ENCODE measurements at regions not wholly inside any gene's neighbourhood (a gene's known extent, or its start where the extent isn't known, plus 50 kb on each side); places are given as distances from the start of the nearest gene placed in this dataset.

GRCh38 chr2:6645672-6646071 lies 220.0 kb downstream of the CMPK2 start:
- Mint-ChIP-seq H3K9me3 (no peaks in the 10 kb centered on the region), H3K27ac (no peak overlapping the region), H3K36me3 (ENCODE audit: low read depth) (no peaks in the 10 kb centered on the region), H3K4me3 (no peak overlapping the region), H3K27me3 (no peaks in the 10 kb centered on the region), H3K4me1 (no peaks in the 10 kb centered on the region)
- DNase-seq: no peak
- intact Hi-C loops (cut with micrococcal nuclease): no loop called here

GRCh38 chr2:6647046-6647445 lies 218.7 kb downstream of the CMPK2 start:
- H3K4me1 Mint-ChIP-seq: no peaks in the 10 kb centered on the region
- intact Hi-C loops (cut with micrococcal nuclease): no loop called here
- H3K27ac Mint-ChIP-seq: no peak overlapping the region
- no peaks in the 10 kb centered on the region for H3K27me3 Mint-ChIP-seq
- no peaks in the 10 kb centered on the region for H3K36me3 Mint-ChIP-seq (ENCODE audit: low read depth)
- H3K4me3 Mint-ChIP-seq: no peak overlapping the region
- H3K9me3 Mint-ChIP-seq: no peaks in the 10 kb centered on the region
- DNase-seq: no peak

- no peak overlapping the region for H3K4me3 Mint-ChIP-seq
- intact Hi-C loops (cut with micrococcal nuclease): no loop called here
- H3K4me1 Mint-ChIP-seq: no peaks in the 10 kb centered on the region
- no peak overlapping the region for H3K27ac Mint-ChIP-seq
- H3K9me3 Mint-ChIP-seq: no peaks in the 10 kb centered on the region
- H3K27me3 Mint-ChIP-seq: no peaks in the 10 kb centered on the region
- no peaks in the 10 kb centered on the region for H3K36me3 Mint-ChIP-seq (ENCODE audit: low read depth)
- no peak for DNase-seq
Measured at GRCh38 chr2:6648596-6649247, 217.0 kb downstream of the CMPK2 start.

GRCh38 chr2:6650311-6650710 lies 215.4 kb downstream of the CMPK2 start:
- no peaks in the 10 kb centered on the region for H3K36me3 Mint-ChIP-seq (ENCODE audit: low read depth)
- intact Hi-C loops (cut with micrococcal nuclease): no loop called here
- H3K4me1 Mint-ChIP-seq: no peaks in the 10 kb centered on the region
- no peak overlapping the region for H3K4me3 Mint-ChIP-seq
- no peaks in the 10 kb centered on the region for H3K27me3 Mint-ChIP-seq
- no peak overlapping the region for H3K27ac Mint-ChIP-seq
- H3K9me3 Mint-ChIP-seq: no peaks in the 10 kb centered on the region
- no peak for DNase-seq

- intact Hi-C loops (cut with micrococcal nuclease): no loop called here
- Mint-ChIP-seq H3K27ac (no peak overlapping the region), H3K9me3 (no peaks in the 10 kb centered on the region), H3K4me3 (no peak overlapping the region), H3K36me3 (ENCODE audit: low read depth) (no peaks in the 10 kb centered on the region), H3K4me1 (no peaks in the 10 kb centered on the region), H3K27me3 (no peaks in the 10 kb centered on the region)
- DNase-seq: no peak
Measured at GRCh38 chr2:6652251-6652650, 213.5 kb downstream of the CMPK2 start.

- intact Hi-C loops (cut with micrococcal nuclease): no loop called here
- H3K27me3 Mint-ChIP-seq: no peaks in the 10 kb centered on the region
Measured at GRCh38 chr2:6653281-6653750, 212.4 kb downstream of the CMPK2 start.

GRCh38 chr2:6654279-6654678 lies 211.4 kb downstream of the CMPK2 start:
- Mint-ChIP-seq H3K9me3 (no peaks in the 10 kb centered on the region), H3K36me3 (ENCODE audit: low read depth) (no peaks in the 10 kb centered on the region), H3K27ac (no peak overlapping the region), H3K4me1 (no peaks in the 10 kb centered on the region), H3K4me3 (no peak overlapping the region), H3K27me3 (no peaks in the 10 kb centered on the region)
- no peak for DNase-seq
- intact Hi-C loops (cut with micrococcal nuclease): no loop called here

More at GRCh38 chr2:6653281-6653750, 212.4 kb downstream of the CMPK2 start:
- DNase-seq: no peak
- no peaks in the 10 kb centered on the region for H3K36me3 Mint-ChIP-seq (ENCODE audit: low read depth)
- no peak overlapping the region for H3K27ac Mint-ChIP-seq
- H3K4me3 Mint-ChIP-seq: no peak overlapping the region
- no peaks in the 10 kb centered on the region for H3K4me1 Mint-ChIP-seq
- no peaks in the 10 kb centered on the region for H3K9me3 Mint-ChIP-seq

- H3K4me3 Mint-ChIP-seq: no peak overlapping the region
- no peaks in the 10 kb centered on the region for H3K9me3 Mint-ChIP-seq
- H3K4me1 Mint-ChIP-seq: no peaks in the 10 kb centered on the region
- intact Hi-C loops (cut with micrococcal nuclease): no loop called here
- DNase-seq: no peak
- H3K27me3 Mint-ChIP-seq: no peaks in the 10 kb centered on the region
- no peak overlapping the region for H3K27ac Mint-ChIP-seq
- no peaks in the 10 kb centered on the region for H3K36me3 Mint-ChIP-seq (ENCODE audit: low read depth)
Measured at GRCh38 chr2:6656633-6657032, 209.1 kb downstream of the CMPK2 start.

GRCh38 chr2:6657136-6657535 lies 208.6 kb downstream of the CMPK2 start:
- Mint-ChIP-seq H3K4me1 (no peaks in the 10 kb centered on the region), H3K27ac (no peak overlapping the region), H3K36me3 (ENCODE audit: low read depth) (no peaks in the 10 kb centered on the region), H3K27me3 (no peaks in the 10 kb centered on the region), H3K9me3 (no peaks in the 10 kb centered on the region), H3K4me3 (no peak overlapping the region)
- DNase-seq: no peak
- intact Hi-C loops (cut with micrococcal nuclease): no loop called here

- no peaks in the 10 kb centered on the region for H3K27me3 Mint-ChIP-seq
- DNase-seq: no peak
- intact Hi-C loops (cut with micrococcal nuclease): no loop called here
Measured at GRCh38 chr2:6657855-6658254, 207.9 kb downstream of the CMPK2 start.

GRCh38 chr2:6664332-6665061 lies 201.2 kb downstream of the CMPK2 start:
- Mint-ChIP-seq H3K27ac (no peak overlapping the region), H3K36me3 (ENCODE audit: low read depth) (no peaks in the 10 kb centered on the region), H3K9me3 (no peaks in the 10 kb centered on the region), H3K27me3 (no peaks in the 10 kb centered on the region), H3K4me1 (no peaks in the 10 kb centered on the region), H3K4me3 (no peak overlapping the region)
- DNase-seq: no peak
- intact Hi-C loops (cut with micrococcal nuclease): no loop called here

More at GRCh38 chr2:6657855-6658254, 207.9 kb downstream of the CMPK2 start:
- Mint-ChIP-seq H3K4me3 (no peak overlapping the region), H3K27ac (no peak overlapping the region), H3K36me3 (ENCODE audit: low read depth) (no peaks in the 10 kb centered on the region), H3K9me3 (no peaks in the 10 kb centered on the region), H3K4me1 (no peaks in the 10 kb centered on the region)

- no peak overlapping the region for H3K4me3 Mint-ChIP-seq
- no peak for DNase-seq
- no peaks in the 10 kb centered on the region for H3K27me3 Mint-ChIP-seq
- no peak overlapping the region for H3K27ac Mint-ChIP-seq
- H3K9me3 Mint-ChIP-seq: no peaks in the 10 kb centered on the region
- H3K36me3 Mint-ChIP-seq (ENCODE audit: low read depth): no peaks in the 10 kb centered on the region
- intact Hi-C loops (cut with micrococcal nuclease): no loop called here
- no peaks in the 10 kb centered on the region for H3K4me1 Mint-ChIP-seq
Measured at GRCh38 chr2:6665093-6666045, 200.3 kb downstream of the CMPK2 start.

GRCh38 chr2:6667326-6667725 lies 198.4 kb downstream of the CMPK2 start:
- no peak overlapping the region for H3K27ac Mint-ChIP-seq
- H3K27me3 Mint-ChIP-seq: no peaks in the 10 kb centered on the region
- no peaks in the 10 kb centered on the region for H3K4me1 Mint-ChIP-seq
- no peaks in the 10 kb centered on the region for H3K9me3 Mint-ChIP-seq
- intact Hi-C loops (cut with micrococcal nuclease): no loop called here
- DNase-seq: no peak
- H3K4me3 Mint-ChIP-seq: no peak overlapping the region
- no peaks in the 10 kb centered on the region for H3K36me3 Mint-ChIP-seq (ENCODE audit: low read depth)

- intact Hi-C loops (cut with micrococcal nuclease): no loop called here
- Mint-ChIP-seq H3K27me3 (no peaks in the 10 kb centered on the region), H3K9me3 (no peaks in the 10 kb centered on the region), H3K36me3 (ENCODE audit: low read depth) (no peaks in the 10 kb centered on the region), H3K4me3 (no peak overlapping the region), H3K27ac (no peak overlapping the region), H3K4me1 (no peaks in the 10 kb centered on the region)
- DNase-seq: no peak
Measured at GRCh38 chr2:6671913-6672312, 193.8 kb downstream of the CMPK2 start.

Data from activated CD4-positive, alpha-beta T cell treated with anti-CD3 and anti-CD28 coated beads, Interleukin-2, amount 10 ng/mL, durations not matched to agents 24 days and 14 days (primary cell).